Endothelial cell of umbilical vein (primary cell): ENCODE measurements at regions not wholly inside any gene's neighbourhood (a gene's known extent, or its start where the extent isn't known, plus 50 kb on each side); places are given as distances from the start of the nearest gene placed in this dataset.

Source experiments
- BruUV-seq: library from RNA; stranded (reverse); fragments of 400-500 nt; replicated peaks from 2 replicates; lab custom pipeline; 2021; lab: Mats Ljungman, UMichigan
- CTCF ChIA-PET: fragments of 300-600, 350-600 bp; sonication (Branson Sonifier 250); formaldehyde crosslinking; loops from one replicate; lab custom pipeline; 2021; ENCODE audit warnings: antibody characterized with exemption, inconsistent platforms; lab: Charles Lee
- POLR2A ChIA-PET: fragments of 300-600, 350-600 bp; sonication (Branson Sonifier 250); formaldehyde crosslinking; loops from one replicate; lab custom pipeline; 2021; ENCODE audit warnings: antibody characterized with exemption, inconsistent platforms; lab: Charles Lee
- DNase-seq: peaks from one replicate; pipeline ENCODE4 v3.0.0-alpha.2; 2011; ENCODE audit warnings: low read depth, low spot score
- FAIRE-seq: peaks from 2 replicates; lab custom pipeline; 2011; peaks lifted over from hg19 to GRCh38; lab: Jason Lieb, UNC
- H2AFZ ChIP-seq: 2 replicates; pipeline ENCODE4 v1.6.0; 2012; ENCODE audit warnings: low read depth, low read length, control low read depth, inconsistent platforms
- H3K27ac ChIP-seq: 2 replicates; pipeline ENCODE4 v1.5.1; 2011; ENCODE audit warnings: low read depth, mild to moderate bottlenecking, control low read depth, low read length, moderate library complexity; ENCODE audit not compliant: insufficient read depth
- H3K27me3 ChIP-seq, 2 experiments: 2 replicates each; pipeline versions ENCODE4 v1.6.0 to v1.6.1; 2011; ENCODE audit warnings: low read length in 2 of 2, mixed read lengths in 1 of 2; ENCODE audit not compliant: control insufficient read depth in 2 of 2, insufficient read depth in 2 of 2
- H3K36me3 ChIP-seq, 2 experiments: 2 replicates in 1 of 2; 3 replicates in 1 of 2; pipeline ENCODE4 v1.5.1; 2011; ENCODE audit warnings: low read length in 2 of 2, mild to moderate bottlenecking in 1 of 2, moderate library complexity in 1 of 2; ENCODE audit not compliant: control insufficient read depth in 2 of 2, insufficient read depth in 2 of 2; ENCODE audit errors: extremely low read depth in 1 of 2
- H3K4me1 ChIP-seq: 3 replicates; pipeline ENCODE4 v1.5.1; 2011; ENCODE audit warnings: mild to moderate bottlenecking, low read length; ENCODE audit not compliant: control insufficient read depth, insufficient read depth; ENCODE audit errors: extremely low read depth
- H3K4me2 ChIP-seq: 2 replicates; pipeline ENCODE4 v1.6.1; 2011; ENCODE audit warnings: low read length, control low read depth, mixed read lengths; ENCODE audit not compliant: insufficient read depth
- H3K4me3 ChIP-seq, 3 experiments: fragments of 200-600 bp in 1 of 3; sonication (generic), shearing (Covaris generic) in 1 of 3; replicated peaks in 1 of 3; 2 replicates each; pipeline ENCODE4 v1.5.1; 2011 to 2016; ENCODE audit warnings: control low read depth in 3 of 3, low read length in 3 of 3, mild to moderate bottlenecking in 2 of 3, inconsistent platforms in 1 of 3, low read depth in 1 of 3, moderate library complexity in 1 of 3; ENCODE audit not compliant: insufficient read depth in 1 of 3
- H3K79me2 ChIP-seq: 2 replicates; pipeline ENCODE4 v1.6.0; 2012; ENCODE audit warnings: low read length, inconsistent platforms; ENCODE audit not compliant: control insufficient read depth, insufficient read depth
- H3K9ac ChIP-seq: replicated peaks from 2 replicates; pipeline ENCODE3; 2011; ENCODE audit warnings: low read length, control low read depth; ENCODE audit not compliant: insufficient read depth; ENCODE audit errors: extremely low read depth
- H3K9me1 ChIP-seq: replicated peaks from 3 replicates; pipeline ENCODE4 v1.6.0; 2011; ENCODE audit warnings: mild to moderate bottlenecking, low read length; ENCODE audit not compliant: control insufficient read depth, insufficient read depth; ENCODE audit errors: extremely low read depth
- H3K9me3 ChIP-seq: replicated peaks from 2 replicates; pipeline ENCODE4 v1.5.1; 2012; ENCODE audit warnings: low read length, inconsistent platforms; ENCODE audit not compliant: control insufficient read depth, insufficient read depth
- H4K20me1 ChIP-seq: replicated peaks from 2 replicates; pipeline ENCODE3; 2011; ENCODE audit warnings: mild to moderate bottlenecking, low read length; ENCODE audit not compliant: control insufficient read depth, insufficient read depth; ENCODE audit errors: extremely low read depth
- CTCF ChIP-seq, 2 donors: IDR thresholded peaks; 1 replicate in 1 of 2; 2 replicates in 1 of 2; pipeline ENCODE4 v1.5.1; 2011; ENCODE audit warnings: low read length in 2 of 2, mild to moderate bottlenecking in 2 of 2, moderate library complexity in 2 of 2, control low read depth in 1 of 2, inconsistent platforms in 1 of 2, low read depth in 1 of 2; ENCODE audit not compliant: insufficient read depth in 1 of 2; ENCODE audit errors: extremely low read depth in 1 of 2
- EZH2 ChIP-seq: IDR thresholded peaks from 2 replicates; pipeline ENCODE4 v1.6.1; 2012; ENCODE audit warnings: borderline replicate concordance, low read depth, mild to moderate bottlenecking, moderate library complexity, low read length, inconsistent platforms; ENCODE audit not compliant: severe bottlenecking
- FOS ChIP-seq: IDR thresholded peaks from 2 replicates; pipeline ENCODE4 v1.6.1; 2011; ENCODE audit warnings: mild to moderate bottlenecking, low read length, moderate library complexity, borderline replicate concordance; ENCODE audit not compliant: insufficient read depth
- GATA2 ChIP-seq: IDR thresholded peaks from 2 replicates; pipeline ENCODE4 v1.7.0; 2011; ENCODE audit warnings: low read depth, mild to moderate bottlenecking, moderate library complexity, mixed read lengths, low read length; ENCODE audit not compliant: insufficient read length, insufficient read depth
- MYC ChIP-seq: IDR thresholded peaks from one replicate; pipeline ENCODE4 v1.6.1; 2011; ENCODE audit warnings: mild to moderate bottlenecking, low read depth, low read length
- POLR2A ChIP-seq: IDR thresholded peaks from 2 replicates; pipeline ENCODE4 v1.6.1; 2012; ENCODE audit warnings: low read depth, mild to moderate bottlenecking, control low read depth, low read length
- POLR2AphosphoS5 ChIP-seq: IDR thresholded peaks from 2 replicates; pipeline ENCODE4 v1.6.1; 2012; ENCODE audit warnings: low read depth, mild to moderate bottlenecking, control low read depth, low read length, moderate library complexity; ENCODE audit not compliant: insufficient read depth
- dilution Hi-C: fragments of 300-500 bp; cut with MboI; formaldehyde crosslinking; loops from one replicate; pipeline ENCODE4 v1.15.0; 2019; ENCODE audit warnings: low sequenced_read_pairs; ENCODE audit not compliant: extremely low pct_ligation_motif_present
- intact Hi-C: fragments of 100-400 bp; cut with micrococcal nuclease; formaldehyde crosslinking; loops from one replicate; pipeline ENCODE4 v1.10.0; 2022

GRCh38 chr1:199721001-199721400 lies 306.5 kb upstream of the NR5A2 start:
- TF ChIP-seq POLR2A (no peak), CTCF (IDR thresholded peaks at IDR 0.05; ENCODE audit: extremely low read depth in 1 of 2, insufficient read depth in 1 of 2, low read depth in 1 of 2, low read length in 2 of 2) (no peak), POLR2AphosphoS5 (no peak), FOS (no peak)
- no peak overlapping the region for H2AFZ ChIP-seq
- no peak for DNase-seq
- H3K27ac ChIP-seq, result no peak overlapping the region
- no peaks in the 10 kb centered on the region for H3K27me3 ChIP-seq
- POLR2A ChIA-PET, result no interaction called here
- H3K4me1 ChIP-seq, result no peaks in the 10 kb centered on the region
- FAIRE-seq, result no peak
- no peaks in the 10 kb centered on the region for H3K79me2 ChIP-seq
- dilution Hi-C loops (no loop called here), intact Hi-C loops (no loop called here)
- no peaks in the 10 kb centered on the region for H3K9me1 ChIP-seq
- H3K9me3 ChIP-seq, result no peaks in the 10 kb centered on the region
- CTCF ChIA-PET, result interaction anchor here (1.1 to 1.3 kb wide), 3 partner anchors 13 to 33 kb away, joined by 3 to 4 read pairs (median 3); no protein-coding TSS in a partner anchor
- no peak overlapping the region for H3K4me2 ChIP-seq
- no peak overlapping the region for H3K9ac ChIP-seq
- no TSS peak for BruUV-seq
- H3K36me3 ChIP-seq, result no peaks in the 10 kb centered on the region
- H4K20me1 ChIP-seq, result no peaks in the 10 kb centered on the region
- H3K4me3 ChIP-seq, result no peak overlapping the region

DNA sequence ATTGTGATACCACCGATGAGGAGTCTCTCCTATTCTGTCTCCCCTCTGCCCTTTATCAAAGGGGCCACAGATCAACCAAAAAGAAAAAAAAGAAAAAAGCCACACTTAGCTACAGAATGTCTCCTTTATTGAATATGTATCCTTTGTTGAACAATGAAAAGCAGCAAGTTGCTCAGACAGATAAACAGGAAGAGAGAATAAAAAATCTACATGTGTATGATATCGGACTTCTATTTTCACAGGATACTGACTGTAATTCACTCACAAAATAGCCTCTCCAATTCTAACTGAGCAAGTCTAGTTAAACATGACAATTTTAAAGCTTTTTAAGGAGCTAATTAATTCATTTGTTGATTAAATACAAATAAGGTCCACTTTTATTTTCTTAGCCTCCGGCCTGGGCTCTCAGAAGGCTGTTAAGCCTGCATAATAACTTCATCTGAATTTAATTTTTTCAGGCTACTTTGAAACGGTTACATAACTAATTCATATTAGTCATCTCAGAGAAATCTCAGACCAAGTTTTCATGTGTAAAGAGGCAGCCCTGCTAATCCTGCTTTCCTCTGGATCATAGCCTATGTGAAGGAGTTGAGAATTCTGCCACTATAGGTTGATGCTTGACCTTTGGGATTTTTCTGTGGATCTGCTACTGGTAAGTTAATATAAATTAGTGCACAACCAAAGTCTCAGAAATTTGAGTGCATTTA lies 304.1 kb upstream of the NR5A2 start:
- no TSS peak for BruUV-seq
- Histone ChIP-seq H3K27ac (no peak overlapping the region), H3K4me3 (no peak overlapping the region), H3K27me3 (no peaks in the 10 kb centered on the region), H3K4me1 (no peaks in the 10 kb centered on the region), H4K20me1 (no peaks in the 10 kb centered on the region), H3K36me3 (no peaks in the 10 kb centered on the region), H2AFZ (no peak overlapping the region), H3K4me2 (no peak overlapping the region), H3K9ac (no peak overlapping the region), H3K9me1 (no peaks in the 10 kb centered on the region), H3K9me3 (no peaks in the 10 kb centered on the region), H3K79me2 (no peaks in the 10 kb centered on the region)
- ChIA-PET CTCF (interaction anchor here (1.5 kb wide), 1 partner anchor 17 kb away, joined by 3 read pairs; no protein-coding TSS in a partner anchor), POLR2A (no interaction called here)
- FAIRE-seq (no peak), DNase-seq (peak; percentile 22)
- dilution Hi-C loops, result no loop called here
- intact Hi-C loops, result no loop called here
- TF ChIP-seq POLR2A (no peak), MYC (no peak), CTCF (IDR thresholded peaks at IDR 0.05; ENCODE audit: extremely low read depth in 1 of 2, insufficient read depth in 1 of 2, low read depth in 1 of 2, low read length in 2 of 2) (no peak), FOS (no peak), POLR2AphosphoS5 (no peak), EZH2 (no peak), GATA2 (no peak)
